ENCODE measurements at regions not wholly inside any gene's neighbourhood (a gene's known extent, or its start where the extent isn't known, plus 50 kb on each side); places are given as distances from the start of the nearest gene placed in this dataset.

- H3K79me1 ChIP-seq (ENCODE audit: insufficient read depth, low read depth, low read length, poor library complexity, severe bottlenecking) = no peaks in the 10 kb centered on the region
- no peak overlapping the region for H2AK5ac ChIP-seq (ENCODE audit: insufficient read length, low read length)
- H2BK5ac ChIP-seq (ENCODE audit: insufficient read length, low read length) = no peak overlapping the region
- Mint-ChIP-seq H3K27ac (no peak overlapping the region), H3K36me3 (ENCODE audit: insufficient read depth in 1 of 3, low read depth in 3 of 3) (peaks cover 1 to 4% (median 3%) of the 10 kb centered on the region in 3 experiments; a peak in 5 of 7 replicates), H3K27me3 (ENCODE audit: low read depth) (no peaks in the 10 kb centered on the region), H3K9me3 (peaks cover 6 to 8% of the 10 kb centered on the region in 2 experiments; a peak in 3 of 5 replicates), H3K4me3 (no peak overlapping the region), H3K4me1 (no peaks in the 10 kb centered on the region)
- H3K56ac ChIP-seq (ENCODE audit: insufficient read length, low read depth, low read length) = no peak overlapping the region
- no peaks in the 10 kb centered on the region for H3K23me2 ChIP-seq (ENCODE audit: insufficient read length, low read depth, low read length, poor library complexity, severe bottlenecking)
- H3K27me3 ChIP-seq (ENCODE audit: insufficient read depth, low read length) = no peaks in the 10 kb centered on the region
- no peaks in the 10 kb centered on the region for H3K4me1 ChIP-seq (ENCODE audit: insufficient read depth, low read length)
- H2BK20ac ChIP-seq (ENCODE audit: low read depth, low read length, poor library complexity, severe bottlenecking) = no peak overlapping the region
- WGBS (ENCODE audit: extremely low coverage, insufficient read length, low lambda C conversion rate) = no CpG with 5 or more reads among the region's 4 CpGs
- no peaks in the 10 kb centered on the region for H3K9me3 ChIP-seq (ENCODE audit: control insufficient read depth, low read depth, low read length)
- no peak overlapping the region for H2BK12ac ChIP-seq (ENCODE audit: insufficient read length, low read depth, low read length)
- no peak overlapping the region for H3T11ph ChIP-seq (ENCODE audit: low read length)
- H4K5ac ChIP-seq (ENCODE audit: insufficient read length, low read depth, low read length) = no peak overlapping the region
- H3K27ac ChIP-seq (ENCODE audit: insufficient read length, low read depth, low read length) = no peak overlapping the region
- no peak overlapping the region for H2BK15ac ChIP-seq (ENCODE audit: low read depth, low read length)
- TF ChIP-seq CTCF (conservative IDR thresholded peaks at IDR 0.05) = no peak
- no peak overlapping the region for H4K91ac ChIP-seq (ENCODE audit: insufficient read length, low read depth, low read length)
- H3K4me2 ChIP-seq (ENCODE audit: insufficient read depth, insufficient read length, low read length) = no peak overlapping the region
- no peak overlapping the region for H3K23ac ChIP-seq (ENCODE audit: insufficient read length, low read depth, low read length)
- H3K18ac ChIP-seq (ENCODE audit: insufficient read length, low read depth, low read length) = no peak overlapping the region
- no peak overlapping the region for H4K8ac ChIP-seq (replicated peaks; ENCODE audit: insufficient read length, low read depth, low read length)
- H3K14ac ChIP-seq (ENCODE audit: insufficient read depth, low read length) = no peak overlapping the region
- H2BK120ac ChIP-seq (ENCODE audit: low read depth, low read length, poor library complexity, severe bottlenecking) = no peak overlapping the region
- DNase-seq = no peak
- H2AFZ ChIP-seq (ENCODE audit: low read length) = no peak overlapping the region
- H3K4ac ChIP-seq (ENCODE audit: low read depth, low read length) = no peak overlapping the region
- H3K79me2 ChIP-seq (ENCODE audit: insufficient read depth, low read length) = no peaks in the 10 kb centered on the region
- H3K9ac ChIP-seq (ENCODE audit: extremely low read depth, insufficient read length, low read length) = no peak overlapping the region
- no peaks in the 10 kb centered on the region for H4K20me1 ChIP-seq (ENCODE audit: control insufficient read depth, insufficient read depth, insufficient read length)
Measured at GRCh38 chr2:14015113-14015630, 617.3 kb upstream of the LRATD1 start.
